Nephron progenitor cell (in vitro differentiated cells): ENCODE measurements at regions not wholly inside any gene's neighbourhood (a gene's known extent, or its start where the extent isn't known, plus 50 kb on each side); places are given as distances from the start of the nearest gene placed in this dataset.
A peak's percentile ranks its signal among the peaks of the same experiment; 100 is the strongest.

Source experiments
- DNase-seq: peaks from one replicate; pipeline ENCODE4 v3.0.0; 2021
- H3K27ac Mint-ChIP-seq: 2 replicates; pipeline ENCODE4 v1.8.0; 2021; ENCODE audit warnings: mild to moderate bottlenecking, moderate library complexity, mixed read lengths
- H3K27me3 Mint-ChIP-seq: 2 replicates; pipeline ENCODE4 v1.8.0; 2021; ENCODE audit warnings: mild to moderate bottlenecking, low read depth, mixed read lengths; ENCODE audit not compliant: poor library complexity
- H3K36me3 Mint-ChIP-seq: 2 replicates; pipeline ENCODE4 v1.8.0; 2021; ENCODE audit warnings: low read depth, mixed read lengths
- H3K4me1 Mint-ChIP-seq: 2 replicates; pipeline ENCODE4 v1.8.0; 2021; ENCODE audit warnings: mixed read lengths
- H3K4me3 Mint-ChIP-seq: 2 replicates; pipeline ENCODE4 v1.8.0; 2021; ENCODE audit warnings: mild to moderate bottlenecking, moderate library complexity, mixed read lengths
- H3K9me3 Mint-ChIP-seq: 2 replicates; pipeline ENCODE4 v1.8.0; 2021; ENCODE audit warnings: mild to moderate bottlenecking, moderate library complexity, mixed read lengths
- TF ChIP-seq, protein P1 (sequence below): fragments of 200-600 bp; sonication (generic); IDR thresholded peaks from 2 replicates; pipeline ENCODE4 v1.5.0; 2021; ENCODE audit warnings: antibody characterized with exemption

GRCh38 chr6:140433072-140433471, 1058.6 kb upstream of the CITED2 start:
- Mint-ChIP-seq H3K9me3 (peaks cover 45% of the 10 kb centered on the region), H3K36me3 (peaks cover 43% of the 10 kb centered on the region), H3K27me3 (no peaks in the 10 kb centered on the region), H3K4me1 (peaks cover 18% of the 10 kb centered on the region), H3K27ac (no peak overlapping the region), H3K4me3 (no peak overlapping the region)
- no peak for DNase-seq
- TF ChIP-seq, protein P1, sequence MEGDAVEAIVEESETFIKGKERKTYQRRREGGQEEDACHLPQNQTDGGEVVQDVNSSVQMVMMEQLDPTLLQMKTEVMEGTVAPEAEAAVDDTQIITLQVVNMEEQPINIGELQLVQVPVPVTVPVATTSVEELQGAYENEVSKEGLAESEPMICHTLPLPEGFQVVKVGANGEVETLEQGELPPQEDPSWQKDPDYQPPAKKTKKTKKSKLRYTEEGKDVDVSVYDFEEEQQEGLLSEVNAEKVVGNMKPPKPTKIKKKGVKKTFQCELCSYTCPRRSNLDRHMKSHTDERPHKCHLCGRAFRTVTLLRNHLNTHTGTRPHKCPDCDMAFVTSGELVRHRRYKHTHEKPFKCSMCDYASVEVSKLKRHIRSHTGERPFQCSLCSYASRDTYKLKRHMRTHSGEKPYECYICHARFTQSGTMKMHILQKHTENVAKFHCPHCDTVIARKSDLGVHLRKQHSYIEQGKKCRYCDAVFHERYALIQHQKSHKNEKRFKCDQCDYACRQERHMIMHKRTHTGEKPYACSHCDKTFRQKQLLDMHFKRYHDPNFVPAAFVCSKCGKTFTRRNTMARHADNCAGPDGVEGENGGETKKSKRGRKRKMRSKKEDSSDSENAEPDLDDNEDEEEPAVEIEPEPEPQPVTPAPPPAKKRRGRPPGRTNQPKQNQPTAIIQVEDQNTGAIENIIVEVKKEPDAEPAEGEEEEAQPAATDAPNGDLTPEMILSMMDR: no peak

DNA sequence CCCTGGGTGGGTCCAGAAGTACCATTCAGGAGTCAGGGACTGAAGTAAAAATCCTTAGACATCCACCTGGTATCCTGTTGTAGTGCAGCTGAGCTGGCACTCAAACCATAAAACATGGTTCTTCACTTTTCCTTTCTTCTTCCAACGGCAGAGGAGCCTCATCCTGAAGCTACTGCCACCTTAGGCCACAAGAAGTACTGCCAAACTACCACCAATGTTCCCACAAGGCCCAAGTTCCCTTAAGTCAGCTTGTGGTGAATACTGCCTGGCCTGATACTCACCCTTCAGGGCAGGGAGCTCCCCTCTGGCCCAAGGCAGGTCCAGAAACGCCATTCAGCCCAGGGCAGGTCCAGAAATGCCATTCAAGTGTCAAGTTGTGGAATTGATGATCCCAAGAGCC, 1053.4 kb upstream of the CITED2 start:
- H3K4me1 Mint-ChIP-seq: no peaks in the 10 kb centered on the region
- TF ChIP-seq, protein P1: no peak
- H3K4me3 Mint-ChIP-seq: no peak overlapping the region
- H3K27me3 Mint-ChIP-seq: peaks cover 1% of the 10 kb centered on the region
- H3K9me3 Mint-ChIP-seq: peaks cover 24% of the 10 kb centered on the region
- no peak for DNase-seq
- H3K27ac Mint-ChIP-seq: no peak overlapping the region
- peaks cover 8% of the 10 kb centered on the region for H3K36me3 Mint-ChIP-seq

- Mint-ChIP-seq H3K4me1 (peaks cover 29% of the 10 kb centered on the region), H3K27me3 (no peaks in the 10 kb centered on the region), H3K4me3 (no peak overlapping the region), H3K27ac (no peak overlapping the region), H3K36me3 (peaks cover 4% of the 10 kb centered on the region), H3K9me3 (peaks cover 28% of the 10 kb centered on the region)
- TF ChIP-seq, protein P1: no peak
- DNase-seq: no peak
Observed at GRCh38 chr6:140414966-140415620, 1040.6 kb upstream of the CITED2 start.

GRCh38 chr6:140403020-140403419, 1028.6 kb upstream of the CITED2 start:
- no peak for DNase-seq
- TF ChIP-seq, protein P1: no peak
- Mint-ChIP-seq H3K27ac (no peak overlapping the region), H3K4me1 (no peaks in the 10 kb centered on the region), H3K9me3 (peaks cover 14% of the 10 kb centered on the region), H3K27me3 (no peaks in the 10 kb centered on the region), H3K4me3 (no peak overlapping the region), H3K36me3 (no peaks in the 10 kb centered on the region)

GRCh38 chr6:140401761-140402160, 1027.3 kb upstream of the CITED2 start:
- Mint-ChIP-seq H3K27me3 (no peaks in the 10 kb centered on the region), H3K4me3 (no peak overlapping the region), H3K36me3 (no peaks in the 10 kb centered on the region), H3K4me1 (no peaks in the 10 kb centered on the region), H3K9me3 (peaks cover 7% of the 10 kb centered on the region), H3K27ac (peak overlapping the region; percentile 19)
- TF ChIP-seq, protein P1: no peak
- DNase-seq: no peak

GRCh38 chr6:140398076-140398475, 1023.6 kb upstream of the CITED2 start:
- Mint-ChIP-seq H3K27me3 (no peaks in the 10 kb centered on the region), H3K9me3 (no peaks in the 10 kb centered on the region), H3K27ac (no peak overlapping the region), H3K4me3 (no peak overlapping the region), H3K36me3 (no peaks in the 10 kb centered on the region), H3K4me1 (no peaks in the 10 kb centered on the region)
- TF ChIP-seq, protein P1: no peak
- no peak for DNase-seq
